ENCODE measurements at regions not wholly inside any gene's neighbourhood (a gene's known extent, or its start where the extent isn't known, plus 50 kb on each side); places are given as distances from the start of the nearest gene placed in this dataset.

GRCh38 chr3:73768524-73769308, 144.0 kb upstream of the PDZRN3 start:
- Histone ChIP-seq H3K4me3 (no peak overlapping the region), H3K27me3 (ENCODE audit: low read depth) (no peaks in the 10 kb centered on the region), H3K27ac (replicated peaks) (no peak overlapping the region), H3K4me1 (peaks cover 33% of the 10 kb centered on the region), H3K9me3 (replicated peaks) (peaks cover 11% of the 10 kb centered on the region), H3K36me3 (no peaks in the 10 kb centered on the region)
- intact Hi-C loops (cut with micrococcal nuclease): no loop called here
- DNase-seq: no peak
- TF ChIP-seq CTCF (IDR thresholded peaks at IDR 0.05; ENCODE audit: borderline replicate concordance): no peak

- intact Hi-C loops (cut with micrococcal nuclease): no loop called here
- no peak for TF ChIP-seq CTCF (IDR thresholded peaks at IDR 0.05; ENCODE audit: borderline replicate concordance)
- H3K9me3 ChIP-seq (replicated peaks): peaks cover 11% of the 10 kb centered on the region
- DNase-seq: no peak
- H3K4me3 ChIP-seq: peak overlapping the region; percentile 43
- H3K27ac ChIP-seq (replicated peaks): peak overlapping the region; percentile 73
- no peaks in the 10 kb centered on the region for H3K36me3 ChIP-seq
- peaks cover 26% of the 10 kb centered on the region for H3K4me1 ChIP-seq
- no peaks in the 10 kb centered on the region for H3K27me3 ChIP-seq (ENCODE audit: low read depth)
Observed at GRCh38 chr3:73766599-73767381, 142.0 kb upstream of the PDZRN3 start.

GRCh38 chr3:73765878-73766545, 141.3 kb upstream of the PDZRN3 start:
- DNase-seq: no peak
- peak overlapping the region; percentile 73 for H3K27ac ChIP-seq (replicated peaks)
- no peaks in the 10 kb centered on the region for H3K27me3 ChIP-seq (ENCODE audit: low read depth)
- H3K36me3 ChIP-seq: no peaks in the 10 kb centered on the region
- intact Hi-C loops (cut with micrococcal nuclease): no loop called here
- TF ChIP-seq CTCF (IDR thresholded peaks at IDR 0.05; ENCODE audit: borderline replicate concordance): no peak
- H3K4me1 ChIP-seq: peaks cover 26% of the 10 kb centered on the region
- peaks cover 10% of the 10 kb centered on the region for H3K9me3 ChIP-seq (replicated peaks)
- peak overlapping the region; percentile 43 for H3K4me3 ChIP-seq

GRCh38 chr3:73762855-73763254, 138.1 kb upstream of the PDZRN3 start:
- H3K36me3 ChIP-seq: no peaks in the 10 kb centered on the region
- DNase-seq: no peak
- TF ChIP-seq CTCF (IDR thresholded peaks at IDR 0.05; ENCODE audit: borderline replicate concordance): no peak
- no peak overlapping the region for H3K4me3 ChIP-seq
- peaks cover 14% of the 10 kb centered on the region for H3K4me1 ChIP-seq
- H3K27me3 ChIP-seq (ENCODE audit: low read depth): no peaks in the 10 kb centered on the region
- H3K27ac ChIP-seq (replicated peaks): no peak overlapping the region
- intact Hi-C loops (cut with micrococcal nuclease): no loop called here
- no peaks in the 10 kb centered on the region for H3K9me3 ChIP-seq (replicated peaks)

- TF ChIP-seq CTCF (IDR thresholded peaks at IDR 0.05; ENCODE audit: borderline replicate concordance): no peak
- Histone ChIP-seq H3K4me1 (no peaks in the 10 kb centered on the region), H3K27ac (replicated peaks) (no peak overlapping the region), H3K9me3 (replicated peaks) (no peaks in the 10 kb centered on the region), H3K4me3 (no peak overlapping the region), H3K27me3 (ENCODE audit: low read depth) (no peaks in the 10 kb centered on the region), H3K36me3 (no peaks in the 10 kb centered on the region)
- intact Hi-C loops (cut with micrococcal nuclease): no loop called here
- no peak for DNase-seq
Observed at GRCh38 chr3:73759297-73759711, 134.6 kb upstream of the PDZRN3 start.

Data from left ventricle myocardium inferior (tissue), 1 donor.